ENCODE measurements at regions not wholly inside any gene's neighbourhood (a gene's known extent, or its start where the extent isn't known, plus 50 kb on each side); places are given as distances from the start of the nearest gene placed in this dataset.

DNA sequence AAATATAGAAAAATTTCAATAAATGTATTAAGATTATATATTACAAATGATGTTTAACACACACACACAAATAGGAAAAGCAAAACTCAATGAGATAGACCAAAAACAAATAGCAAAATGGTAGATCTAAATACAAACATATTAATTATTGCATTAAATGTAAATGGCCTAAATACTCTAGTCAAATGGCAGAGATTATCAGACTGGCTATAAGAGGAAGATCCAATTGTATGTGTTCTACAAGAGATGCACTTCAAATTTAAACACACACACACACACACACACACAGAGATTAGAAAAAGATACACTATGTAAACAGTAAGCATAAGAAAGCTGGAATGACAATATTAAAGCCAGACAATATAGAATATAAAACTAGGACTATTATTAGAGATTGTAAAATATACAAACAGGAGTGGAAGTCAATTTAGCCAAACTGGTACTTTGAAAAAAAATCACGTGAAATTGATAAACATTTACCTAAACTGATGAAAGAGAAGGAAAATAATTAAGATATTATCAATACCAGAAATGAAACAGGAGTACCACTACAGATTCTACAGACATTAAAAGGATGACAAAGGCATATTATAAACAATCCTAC, 150.5 kb downstream of the TBXT start:
- Histone ChIP-seq H3K4me2 (no peak overlapping the region), H3F3A (replicated peaks; ENCODE audit: low read depth) (no peaks in the 10 kb centered on the region), H3K4me3 (no peak overlapping the region), H3K27me3 (ENCODE audit: insufficient read depth) (0 out of 2 replicates have a peak, but pooled peaks cover 4% of the 10 kb centered on the region), H3K9me2 (ENCODE audit: insufficient read depth) (peaks cover 6% of the 10 kb centered on the region; the same call in 1 of the 2 replicates), H3K36me3 (ENCODE audit: insufficient read depth) (peaks cover 2% of the 10 kb centered on the region; the same call in 1 of the 2 replicates), H3K79me2 (replicated peaks; ENCODE audit: insufficient read depth) (no peaks in the 10 kb centered on the region), H3K27ac (ENCODE audit: low read depth) (no peak overlapping the region), H3K4me1 (ENCODE audit: insufficient read depth) (no peaks in the 10 kb centered on the region), H2AFZ (no peak overlapping the region), H4K20me1 (replicated peaks; ENCODE audit: insufficient read depth) (no peaks in the 10 kb centered on the region)
- Mint-ChIP-seq H3K4me3 (no peak overlapping the region), H3K27me3 (ENCODE audit: insufficient read depth, low read depth, poor library complexity) (no peaks in the 10 kb centered on the region), H3K9me3 (peaks cover 25% of the 10 kb centered on the region), H3K27ac (no peak overlapping the region), H3K4me1 (peaks cover 5% of the 10 kb centered on the region; the same call in 1 of the 3 replicates), H3K36me3 (ENCODE audit: low read depth) (peaks cover 10% of the 10 kb centered on the region; the same call in 2 of the 3 replicates)
- DNase-seq (ENCODE audit: low spot score) (no peak), ATAC-seq (no peak)
- TF ChIP-seq POLR2AphosphoS5 (IDR thresholded peaks at IDR 0.05; ENCODE audit: low read depth) (no peak), CREB1 (CRISPR knock-in tag; IDR thresholded peaks at IDR 0.05; ENCODE audit: low read depth) (no peak), ZNF331 (CRISPR knock-in tag; IDR thresholded peaks at IDR 0.05; ENCODE audit: low read depth) (no peak)
- TF ChIP-seq, protein P1, sequence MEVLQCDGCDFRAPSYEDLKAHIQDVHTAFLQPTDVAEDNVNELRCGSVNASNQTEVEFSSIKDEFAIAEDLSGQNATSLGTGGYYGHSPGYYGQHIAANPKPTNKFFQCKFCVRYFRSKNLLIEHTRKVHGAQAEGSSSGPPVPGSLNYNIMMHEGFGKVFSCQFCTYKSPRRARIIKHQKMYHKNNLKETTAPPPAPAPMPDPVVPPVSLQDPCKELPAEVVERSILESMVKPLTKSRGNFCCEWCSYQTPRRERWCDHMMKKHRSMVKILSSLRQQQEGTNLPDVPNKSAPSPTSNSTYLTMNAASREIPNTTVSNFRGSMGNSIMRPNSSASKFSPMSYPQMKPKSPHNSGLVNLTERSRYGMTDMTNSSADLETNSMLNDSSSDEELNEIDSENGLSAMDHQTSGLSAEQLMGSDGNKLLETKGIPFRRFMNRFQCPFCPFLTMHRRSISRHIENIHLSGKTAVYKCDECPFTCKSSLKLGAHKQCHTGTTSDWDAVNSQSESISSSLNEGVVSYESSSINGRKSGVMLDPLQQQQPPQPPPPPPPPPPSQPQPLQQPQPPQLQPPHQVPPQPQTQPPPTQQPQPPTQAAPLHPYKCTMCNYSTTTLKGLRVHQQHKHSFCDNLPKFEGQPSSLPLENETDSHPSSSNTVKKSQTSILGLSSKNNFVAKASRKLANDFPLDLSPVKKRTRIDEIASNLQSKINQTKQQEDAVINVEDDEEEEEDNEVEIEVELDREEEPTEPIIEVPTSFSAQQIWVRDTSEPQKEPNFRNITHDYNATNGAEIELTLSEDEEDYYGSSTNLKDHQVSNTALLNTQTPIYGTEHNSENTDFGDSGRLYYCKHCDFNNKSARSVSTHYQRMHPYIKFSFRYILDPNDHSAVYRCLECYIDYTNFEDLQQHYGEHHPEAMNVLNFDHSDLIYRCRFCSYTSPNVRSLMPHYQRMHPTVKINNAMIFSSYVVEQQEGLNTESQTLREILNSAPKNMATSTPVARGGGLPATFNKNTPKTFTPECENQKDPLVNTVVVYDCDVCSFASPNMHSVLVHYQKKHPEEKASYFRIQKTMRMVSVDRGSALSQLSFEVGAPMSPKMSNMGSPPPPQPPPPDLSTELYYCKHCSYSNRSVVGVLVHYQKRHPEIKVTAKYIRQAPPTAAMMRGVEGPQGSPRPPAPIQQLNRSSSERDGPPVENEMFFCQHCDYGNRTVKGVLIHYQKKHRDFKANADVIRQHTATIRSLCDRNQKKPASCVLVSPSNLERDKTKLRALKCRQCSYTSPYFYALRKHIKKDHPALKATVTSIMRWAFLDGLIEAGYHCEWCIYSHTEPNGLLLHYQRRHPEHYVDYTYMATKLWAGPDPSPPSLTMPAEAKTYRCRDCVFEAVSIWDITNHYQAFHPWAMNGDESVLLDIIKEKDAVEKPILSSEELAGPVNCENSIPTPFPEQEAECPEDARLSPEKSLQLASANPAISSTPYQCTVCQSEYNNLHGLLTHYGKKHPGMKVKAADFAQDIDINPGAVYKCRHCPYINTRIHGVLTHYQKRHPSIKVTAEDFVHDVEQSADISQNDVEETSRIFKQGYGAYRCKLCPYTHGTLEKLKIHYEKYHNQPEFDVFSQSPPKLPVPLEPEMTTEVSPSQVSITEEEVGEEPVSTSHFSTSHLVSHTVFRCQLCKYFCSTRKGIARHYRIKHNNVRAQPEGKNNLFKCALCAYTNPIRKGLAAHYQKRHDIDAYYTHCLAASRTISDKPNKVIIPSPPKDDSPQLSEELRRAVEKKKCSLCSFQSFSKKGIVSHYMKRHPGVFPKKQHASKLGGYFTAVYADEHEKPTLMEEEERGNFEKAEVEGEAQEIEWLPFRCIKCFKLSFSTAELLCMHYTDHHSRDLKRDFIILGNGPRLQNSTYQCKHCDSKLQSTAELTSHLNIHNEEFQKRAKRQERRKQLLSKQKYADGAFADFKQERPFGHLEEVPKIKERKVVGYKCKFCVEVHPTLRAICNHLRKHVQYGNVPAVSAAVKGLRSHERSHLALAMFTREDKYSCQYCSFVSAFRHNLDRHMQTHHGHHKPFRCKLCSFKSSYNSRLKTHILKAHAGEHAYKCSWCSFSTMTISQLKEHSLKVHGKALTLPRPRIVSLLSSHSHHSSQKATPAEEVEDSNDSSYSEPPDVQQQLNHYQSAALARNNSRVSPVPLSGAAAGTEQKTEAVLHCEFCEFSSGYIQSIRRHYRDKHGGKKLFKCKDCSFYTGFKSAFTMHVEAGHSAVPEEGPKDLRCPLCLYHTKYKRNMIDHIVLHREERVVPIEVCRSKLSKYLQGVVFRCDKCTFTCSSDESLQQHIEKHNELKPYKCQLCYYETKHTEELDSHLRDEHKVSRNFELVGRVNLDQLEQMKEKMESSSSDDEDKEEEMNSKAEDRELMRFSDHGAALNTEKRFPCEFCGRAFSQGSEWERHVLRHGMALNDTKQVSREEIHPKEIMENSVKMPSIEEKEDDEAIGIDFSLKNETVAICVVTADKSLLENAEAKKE (CRISPR knock-in tag; IDR thresholded peaks at IDR 0.05) = no peak

DNA sequence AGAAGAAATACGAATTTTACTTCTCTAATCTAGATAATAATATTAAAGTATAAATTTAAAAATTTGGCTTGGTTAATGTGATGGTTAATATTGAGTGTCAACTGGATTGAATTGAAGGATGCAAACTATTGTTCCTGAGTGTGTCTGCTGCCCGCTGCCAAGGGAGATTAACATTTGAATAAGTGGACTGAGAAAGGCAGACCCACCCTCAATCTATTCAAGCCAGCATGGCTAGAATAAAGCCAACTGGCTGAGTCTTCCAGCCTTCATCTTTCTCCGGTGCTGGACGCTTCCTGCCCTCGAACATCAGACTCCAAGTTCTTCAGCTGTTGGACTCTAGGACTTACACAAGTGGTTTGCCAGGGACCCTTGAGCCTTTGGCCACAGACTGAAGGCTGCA, 152.7 kb downstream of the TBXT start:
- H3K27me3 Mint-ChIP-seq (ENCODE audit: insufficient read depth, low read depth, poor library complexity) = peaks cover 4% of the 10 kb centered on the region
- TF ChIP-seq, protein P2, sequence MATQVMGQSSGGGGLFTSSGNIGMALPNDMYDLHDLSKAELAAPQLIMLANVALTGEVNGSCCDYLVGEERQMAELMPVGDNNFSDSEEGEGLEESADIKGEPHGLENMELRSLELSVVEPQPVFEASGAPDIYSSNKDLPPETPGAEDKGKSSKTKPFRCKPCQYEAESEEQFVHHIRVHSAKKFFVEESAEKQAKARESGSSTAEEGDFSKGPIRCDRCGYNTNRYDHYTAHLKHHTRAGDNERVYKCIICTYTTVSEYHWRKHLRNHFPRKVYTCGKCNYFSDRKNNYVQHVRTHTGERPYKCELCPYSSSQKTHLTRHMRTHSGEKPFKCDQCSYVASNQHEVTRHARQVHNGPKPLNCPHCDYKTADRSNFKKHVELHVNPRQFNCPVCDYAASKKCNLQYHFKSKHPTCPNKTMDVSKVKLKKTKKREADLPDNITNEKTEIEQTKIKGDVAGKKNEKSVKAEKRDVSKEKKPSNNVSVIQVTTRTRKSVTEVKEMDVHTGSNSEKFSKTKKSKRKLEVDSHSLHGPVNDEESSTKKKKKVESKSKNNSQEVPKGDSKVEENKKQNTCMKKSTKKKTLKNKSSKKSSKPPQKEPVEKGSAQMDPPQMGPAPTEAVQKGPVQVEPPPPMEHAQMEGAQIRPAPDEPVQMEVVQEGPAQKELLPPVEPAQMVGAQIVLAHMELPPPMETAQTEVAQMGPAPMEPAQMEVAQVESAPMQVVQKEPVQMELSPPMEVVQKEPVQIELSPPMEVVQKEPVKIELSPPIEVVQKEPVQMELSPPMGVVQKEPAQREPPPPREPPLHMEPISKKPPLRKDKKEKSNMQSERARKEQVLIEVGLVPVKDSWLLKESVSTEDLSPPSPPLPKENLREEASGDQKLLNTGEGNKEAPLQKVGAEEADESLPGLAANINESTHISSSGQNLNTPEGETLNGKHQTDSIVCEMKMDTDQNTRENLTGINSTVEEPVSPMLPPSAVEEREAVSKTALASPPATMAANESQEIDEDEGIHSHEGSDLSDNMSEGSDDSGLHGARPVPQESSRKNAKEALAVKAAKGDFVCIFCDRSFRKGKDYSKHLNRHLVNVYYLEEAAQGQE (IDR thresholded peaks at IDR 0.05; ENCODE audit: unreplicated experiment) = no peak
- no peak for TF ChIP-seq STAT1 (IDR thresholded peaks at IDR 0.05; ENCODE audit: unreplicated experiment)
- no peak for TF ChIP-seq ZNF114 (CRISPR knock-in tag; IDR thresholded peaks at IDR 0.05)
- no peak for TF ChIP-seq POLR2AphosphoS5 (IDR thresholded peaks at IDR 0.05; ENCODE audit: low read depth)
- TF ChIP-seq ZNF331 (CRISPR knock-in tag; IDR thresholded peaks at IDR 0.05; ENCODE audit: low read depth) = no peak
- no peak for TF ChIP-seq EZH2 (IDR thresholded peaks at IDR 0.05; ENCODE audit: low read depth, unreplicated experiment)
- TF ChIP-seq, protein P3, sequence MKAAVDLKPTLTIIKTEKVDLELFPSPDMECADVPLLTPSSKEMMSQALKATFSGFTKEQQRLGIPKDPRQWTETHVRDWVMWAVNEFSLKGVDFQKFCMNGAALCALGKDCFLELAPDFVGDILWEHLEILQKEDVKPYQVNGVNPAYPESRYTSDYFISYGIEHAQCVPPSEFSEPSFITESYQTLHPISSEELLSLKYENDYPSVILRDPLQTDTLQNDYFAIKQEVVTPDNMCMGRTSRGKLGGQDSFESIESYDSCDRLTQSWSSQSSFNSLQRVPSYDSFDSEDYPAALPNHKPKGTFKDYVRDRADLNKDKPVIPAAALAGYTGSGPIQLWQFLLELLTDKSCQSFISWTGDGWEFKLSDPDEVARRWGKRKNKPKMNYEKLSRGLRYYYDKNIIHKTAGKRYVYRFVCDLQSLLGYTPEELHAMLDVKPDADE (IDR thresholded peaks at IDR 0.05) = no peak

More for the DNA sequence above, 152.7 kb downstream of the TBXT start:
- H3K27ac ChIP-seq (ENCODE audit: low read depth) = no peak overlapping the region
- H2AFZ ChIP-seq = no peak overlapping the region
- ATAC-seq (no peak), DNase-seq (ENCODE audit: low spot score) (no peak)
- H3K36me3 ChIP-seq (ENCODE audit: insufficient read depth) = peaks cover 2% of the 10 kb centered on the region; the same call in 1 of the 2 replicates
- H3K4me3 ChIP-seq = no peak overlapping the region
- peaks cover 18% of the 10 kb centered on the region for H3K27me3 ChIP-seq (ENCODE audit: insufficient read depth)
- no peak overlapping the region for H3K4me2 ChIP-seq
- H3K79me2 ChIP-seq (replicated peaks; ENCODE audit: insufficient read depth) = no peaks in the 10 kb centered on the region
- Mint-ChIP-seq H3K27ac (no peak overlapping the region), H3K4me1 (peaks cover 5% of the 10 kb centered on the region; the same call in 1 of the 3 replicates), H3K9me3 (peaks cover 25% of the 10 kb centered on the region), H3K36me3 (ENCODE audit: low read depth) (peaks cover 10% of the 10 kb centered on the region; the same call in 2 of the 3 replicates), H3K4me3 (no peak overlapping the region)
- H4K20me1 ChIP-seq (replicated peaks; ENCODE audit: insufficient read depth) = no peaks in the 10 kb centered on the region
- H3K9me2 ChIP-seq (ENCODE audit: insufficient read depth) = peaks cover 3% of the 10 kb centered on the region; the same call in 1 of the 2 replicates
- H3K4me1 ChIP-seq (ENCODE audit: insufficient read depth) = no peaks in the 10 kb centered on the region
- no peaks in the 10 kb centered on the region for H3F3A ChIP-seq (replicated peaks; ENCODE audit: low read depth)

All from GM23338 (cell line).